G401 (cell line): ENCODE measurements at regions not wholly inside any gene's neighbourhood (a gene's known extent, or its start where the extent isn't known, plus 50 kb on each side); places are given as distances from the start of the nearest gene placed in this dataset.

Experiments
- DNase-seq: peaks from one replicate; pipeline ENCODE4 v3.0.0-alpha.2; 2015; ENCODE audit warnings: low spot score
- in situ Hi-C: cut with HindIII; loops from 2 replicates; pipeline ENCODE4 v1.10.0; 2016; ENCODE audit warnings: low sequenced_read_pairs, mixed read lengths

DNA sequence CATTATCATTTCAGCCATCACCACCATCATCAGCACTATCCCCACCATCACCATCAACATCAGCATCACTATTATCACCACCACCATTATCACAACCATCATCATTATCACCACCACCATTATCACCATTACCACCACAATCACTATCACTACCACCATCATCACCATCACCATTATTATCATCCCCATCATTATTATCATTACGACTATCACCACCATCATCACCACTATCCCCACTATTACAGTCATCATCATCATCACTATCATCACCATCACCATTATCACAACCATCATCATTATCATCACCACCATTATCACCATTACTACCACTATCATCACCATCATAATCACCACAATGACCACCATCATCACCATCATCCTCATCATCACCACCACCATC is 50.4 kb upstream of the CMKLR1 start:
- DNase-seq, result no peak
- in situ Hi-C loops, result no loop called here
